ENCODE measurements at regions not wholly inside any gene's neighbourhood (a gene's known extent, or its start where the extent isn't known, plus 50 kb on each side); places are given as distances from the start of the nearest gene placed in this dataset.

- Histone ChIP-seq H2BK20ac (ENCODE audit: low read depth, low read length, poor library complexity, severe bottlenecking) (no peak overlapping the region), H3K14ac (ENCODE audit: insufficient read depth, low read length) (no peak overlapping the region), H3K9ac (ENCODE audit: extremely low read depth, insufficient read length, low read length) (no peak overlapping the region), H3K27me3 (ENCODE audit: insufficient read depth, low read length) (no peaks in the 10 kb centered on the region), H3K79me2 (ENCODE audit: insufficient read depth, low read length) (no peaks in the 10 kb centered on the region), H3K23ac (ENCODE audit: insufficient read length, low read depth, low read length) (no peak overlapping the region), H3K4me1 (ENCODE audit: insufficient read depth, low read length) (no peaks in the 10 kb centered on the region), H3K4me2 (ENCODE audit: insufficient read depth, insufficient read length, low read length) (no peak overlapping the region), H3K27ac (ENCODE audit: insufficient read length, low read depth, low read length) (no peak overlapping the region), H4K8ac (replicated peaks; ENCODE audit: insufficient read length, low read depth, low read length) (no peak overlapping the region), H2AK5ac (ENCODE audit: insufficient read length, low read length) (no peak overlapping the region), H2BK120ac (ENCODE audit: low read depth, low read length, poor library complexity, severe bottlenecking) (no peak overlapping the region), H3K23me2 (ENCODE audit: insufficient read length, low read depth, low read length, poor library complexity, severe bottlenecking) (no peaks in the 10 kb centered on the region), H3K18ac (ENCODE audit: insufficient read length, low read depth, low read length) (no peak overlapping the region), H4K5ac (ENCODE audit: insufficient read length, low read depth, low read length) (no peak overlapping the region), H2BK5ac (ENCODE audit: insufficient read length, low read length) (no peak overlapping the region), H2BK12ac (ENCODE audit: insufficient read length, low read depth, low read length) (no peak overlapping the region), H3T11ph (ENCODE audit: low read length) (no peak overlapping the region), H4K91ac (ENCODE audit: insufficient read length, low read depth, low read length) (no peak overlapping the region), H3K4ac (ENCODE audit: low read depth, low read length) (no peak overlapping the region), H4K20me1 (ENCODE audit: control insufficient read depth, insufficient read depth, insufficient read length) (no peaks in the 10 kb centered on the region), H3K9me3 (ENCODE audit: control insufficient read depth, low read depth, low read length) (no peaks in the 10 kb centered on the region), H2AFZ (ENCODE audit: low read length) (no peak overlapping the region), H2BK15ac (ENCODE audit: low read depth, low read length) (no peak overlapping the region), H3K56ac (ENCODE audit: insufficient read length, low read depth, low read length) (no peak overlapping the region), H3K79me1 (ENCODE audit: insufficient read depth, low read depth, low read length, poor library complexity, severe bottlenecking) (no peaks in the 10 kb centered on the region)
- no peak overlapping the region for H3K4me3 Mint-ChIP-seq
- no CpG with 5 or more reads among the region's 2 CpGs for WGBS (ENCODE audit: extremely low coverage, insufficient read length, low lambda C conversion rate)
- no peak for DNase-seq
- H3K36me3 Mint-ChIP-seq (ENCODE audit: insufficient read depth in 1 of 3, low read depth in 3 of 3): no peaks in the 10 kb centered on the region
- TF ChIP-seq CTCF (conservative IDR thresholded peaks at IDR 0.05): no peak
- no peaks in the 10 kb centered on the region for H3K27me3 Mint-ChIP-seq (ENCODE audit: low read depth)
- no peak overlapping the region for H3K27ac Mint-ChIP-seq
- peaks cover 10% of the 10 kb centered on the region in 2 experiments for H3K9me3 Mint-ChIP-seq
- H3K4me1 Mint-ChIP-seq: no peaks in the 10 kb centered on the region
Measured at GRCh38 chr5:99258819-99259218, 330.0 kb upstream of the CHD1 start.
